ENCODE measurements at regions not wholly inside any gene's neighbourhood (a gene's known extent, or its start where the extent isn't known, plus 50 kb on each side); places are given as distances from the start of the nearest gene placed in this dataset.

- Histone ChIP-seq H3K36me3 (no peaks in the 10 kb centered on the region), H3K27me3 (replicated peaks; ENCODE audit: insufficient read depth) (no peaks in the 10 kb centered on the region), H3K9me3 (no peaks in the 10 kb centered on the region), H3K4me3 (no peak overlapping the region), H3K4me1 (replicated peaks) (no peaks in the 10 kb centered on the region), H3K27ac (no peak overlapping the region)
- no peak for DNase-seq (ENCODE audit: low spot score)
- no peak for TF ChIP-seq POLR2A (IDR thresholded peaks at IDR 0.05)
- no peak for TF ChIP-seq CTCF (IDR thresholded peaks at IDR 0.05)
- peak; percentile 49 for TF ChIP-seq POLR2AphosphoS5 (IDR thresholded peaks at IDR 0.05)
- WGBS = 7% methylated on average over 4 of the region's 4 CpGs
- intact Hi-C loops (cut with DNase I) = loop anchor here (10.0 kb wide), 1 partner anchor 1092 kb away; no protein-coding TSS in a partner anchor
Measured at GRCh38 chr9:14372437-14373335, 58.7 kb upstream of the NFIB start.

- no peak overlapping the region for H3K4me3 ChIP-seq
- H3K27ac ChIP-seq = no peak overlapping the region
- H3K36me3 ChIP-seq = no peaks in the 10 kb centered on the region
- H3K27me3 ChIP-seq (replicated peaks; ENCODE audit: insufficient read depth) = no peaks in the 10 kb centered on the region
- no peak for TF ChIP-seq POLR2A (IDR thresholded peaks at IDR 0.05)
- intact Hi-C loops (cut with DNase I) = no loop called here
- 94% methylated on average over 6 of the region's 6 CpGs for WGBS
- no peaks in the 10 kb centered on the region for H3K4me1 ChIP-seq (replicated peaks)
- H3K9me3 ChIP-seq = no peaks in the 10 kb centered on the region
- DNase-seq (ENCODE audit: low spot score) = no peak
Measured at GRCh38 chr9:14369011-14369410, 55.1 kb upstream of the NFIB start.

GRCh38 chr9:14366076-14366475, 52.1 kb upstream of the NFIB start:
- no peaks in the 10 kb centered on the region for H3K36me3 ChIP-seq
- H3K27ac ChIP-seq = no peak overlapping the region
- H3K27me3 ChIP-seq (replicated peaks; ENCODE audit: insufficient read depth) = no peaks in the 10 kb centered on the region
- DNase-seq (ENCODE audit: low spot score) = no peak
- intact Hi-C loops (cut with DNase I) = no loop called here
- H3K9me3 ChIP-seq = no peaks in the 10 kb centered on the region
- TF ChIP-seq POLR2AphosphoS5 (IDR thresholded peaks at IDR 0.05) = no peak
- no peak for TF ChIP-seq POLR2A (IDR thresholded peaks at IDR 0.05)
- no peak for TF ChIP-seq CTCF (IDR thresholded peaks at IDR 0.05)
- 39% methylated on average over 10 of the region's 10 CpGs for WGBS
- H3K4me1 ChIP-seq (replicated peaks) = no peaks in the 10 kb centered on the region
- no peak overlapping the region for H3K4me3 ChIP-seq

- Histone ChIP-seq H3K4me1 (replicated peaks) (no peaks in the 10 kb centered on the region), H3K36me3 (no peaks in the 10 kb centered on the region), H3K27ac (no peak overlapping the region), H3K27me3 (replicated peaks; ENCODE audit: insufficient read depth) (no peaks in the 10 kb centered on the region), H3K9me3 (no peaks in the 10 kb centered on the region), H3K4me3 (no peak overlapping the region)
- intact Hi-C loops (cut with DNase I) = no loop called here
- TF ChIP-seq POLR2AphosphoS5 (IDR thresholded peaks at IDR 0.05) = no peak
- TF ChIP-seq CTCF (IDR thresholded peaks at IDR 0.05) = no peak
- no peak for TF ChIP-seq POLR2A (IDR thresholded peaks at IDR 0.05)
- no peak for DNase-seq (ENCODE audit: low spot score)
- 75% methylated on average over 3 of the region's 3 CpGs for WGBS
Measured at GRCh38 chr9:14365670-14366069, 51.7 kb upstream of the NFIB start.

Small RNAs in the stretch of these regions (small RNA-seq; reads per million reads assigned to genes)
- 0 reads per million in 2 donors for gene AL159169.1
